IMR-90 (cell line): ENCODE measurements at regions not wholly inside any gene's neighbourhood (a gene's known extent, or its start where the extent isn't known, plus 50 kb on each side); places are given as distances from the start of the nearest gene placed in this dataset.

Experiments used
- ATAC-seq: fragments of 200-7000 bp; cut with Tn5 transposase; 2 replicates; pipeline ENCODE4 v1.9.1; 2020; ENCODE audit warnings: low read depth, mild to moderate bottlenecking, moderate library complexity
- BruUV-seq: library from RNA; stranded (reverse); fragments of 400-500 nt; replicated peaks from 2 replicates; lab custom pipeline; 2021; lab: Mats Ljungman, UMichigan
- CTCF ChIA-PET: fragments of 300-600 bp; formaldehyde crosslinking; extraction: SDS; loops from one replicate; lab custom pipeline; 2021; ENCODE audit warnings: antibody characterized with exemption; lab: Yijun Ruan, JAX
- POLR2A ChIA-PET: fragments of 300-600 bp; sonication (Branson Sonifier 250); formaldehyde crosslinking; loops from one replicate; lab custom pipeline; 2022; ENCODE audit warnings: antibody characterized with exemption; ENCODE audit not compliant: unreplicated experiment; lab: Charles Lee
- DNase-seq: peaks from one replicate; pipeline ENCODE4 v3.0.0; 2013
- H2AFZ ChIP-seq: replicated peaks from 2 replicates; pipeline ENCODE3; 2013; ENCODE audit warnings: low read length, mild to moderate bottlenecking; ENCODE audit not compliant: poor library complexity
- H2AK5ac ChIP-seq: 2 replicates; pipeline ENCODE4 v1.6.1; 2013; ENCODE audit warnings: low read depth, low read length, inconsistent platforms
- H2AK9ac ChIP-seq: replicated peaks from 2 replicates; pipeline ENCODE3; 2013; ENCODE audit warnings: mild to moderate bottlenecking, low read depth, low read length, moderate library complexity; ENCODE audit not compliant: poor library complexity
- H2BK120ac ChIP-seq: 2 replicates; pipeline ENCODE4 v1.6.1; 2013; ENCODE audit warnings: low read depth, low read length, inconsistent platforms
- H2BK15ac ChIP-seq: 3 replicates; pipeline ENCODE4 v1.6.1; 2013; ENCODE audit warnings: low read depth, low read length, inconsistent platforms
- H2BK20ac ChIP-seq: 2 replicates; pipeline ENCODE4 v1.6.1; 2013; ENCODE audit warnings: low read depth, mild to moderate bottlenecking, inconsistent platforms, low read length, moderate library complexity
- H2BK5ac ChIP-seq: 2 replicates; pipeline ENCODE4 v1.6.1; 2013; ENCODE audit warnings: mild to moderate bottlenecking, low read depth, low read length, inconsistent platforms; ENCODE audit not compliant: poor library complexity, severe bottlenecking
- H3K14ac ChIP-seq: replicated peaks from 2 replicates; pipeline ENCODE4 v1.6.1; 2013; ENCODE audit warnings: low read depth, low read length, inconsistent platforms
- H3K18ac ChIP-seq: 2 replicates; pipeline ENCODE4 v1.6.1; 2013; ENCODE audit warnings: low read depth, low read length, control low read depth
- H3K23ac ChIP-seq: 2 replicates; pipeline ENCODE4 v1.6.1; 2013; ENCODE audit warnings: low read depth, low read length, inconsistent platforms
- H3K27ac ChIP-seq: 2 replicates; pipeline ENCODE4 v1.5.1; 2013; ENCODE audit warnings: mild to moderate bottlenecking, control low read depth, low read length; ENCODE audit not compliant: insufficient read depth
- H3K27me3 ChIP-seq: 2 replicates; pipeline ENCODE4 v1.6.1; 2013; ENCODE audit warnings: low read length; ENCODE audit not compliant: control insufficient read depth, insufficient read depth
- H3K36me3 ChIP-seq: 2 replicates; pipeline ENCODE4 v1.6.1; 2013; ENCODE audit warnings: low read length, mixed read lengths; ENCODE audit not compliant: control insufficient read depth, insufficient read depth
- H3K4ac ChIP-seq: 2 replicates; pipeline ENCODE4 v1.6.1; 2013; ENCODE audit warnings: low read depth, low read length, inconsistent platforms
- H3K4me1 ChIP-seq: 2 replicates; pipeline ENCODE4 v1.6.1; 2013; ENCODE audit warnings: low read length, mixed read lengths; ENCODE audit not compliant: control insufficient read depth, insufficient read depth
- H3K4me2 ChIP-seq: 2 replicates; pipeline ENCODE4 v1.6.1; 2013; ENCODE audit warnings: low read depth, mild to moderate bottlenecking, control low read depth, low read length, moderate library complexity
- H3K4me3 ChIP-seq: 2 replicates; pipeline ENCODE4 v1.5.1; 2013; ENCODE audit warnings: low read depth, mild to moderate bottlenecking, control low read depth, low read length, moderate library complexity; ENCODE audit not compliant: insufficient read depth
- H3K56ac ChIP-seq: 2 replicates; pipeline ENCODE4 v1.6.1; 2013; ENCODE audit warnings: low read length, inconsistent platforms; ENCODE audit not compliant: insufficient read depth; ENCODE audit errors: extremely low read depth
- H3K79me1 ChIP-seq, 2 experiments: 2 replicates each; pipeline ENCODE4 v1.6.1; 2013; ENCODE audit warnings: low read length in 2 of 2, inconsistent platforms in 1 of 2, low read depth in 1 of 2
- H3K9ac ChIP-seq: 2 replicates; pipeline ENCODE4 v1.6.1; 2013; ENCODE audit warnings: low read depth, low read length, control low read depth
- H3K9me1 ChIP-seq: 2 replicates; pipeline ENCODE4 v1.6.1; 2013; ENCODE audit warnings: low read length, inconsistent platforms; ENCODE audit not compliant: insufficient read depth
- H3K9me3 ChIP-seq: 2 replicates; pipeline ENCODE4 v1.6.1; 2013; ENCODE audit warnings: low read length; ENCODE audit not compliant: control insufficient read depth, insufficient read depth
- H4K20me1 ChIP-seq: 2 replicates; pipeline ENCODE4 v1.6.1; 2013; ENCODE audit warnings: low read length, inconsistent platforms; ENCODE audit not compliant: insufficient read depth
- H4K5ac ChIP-seq: 2 replicates; pipeline ENCODE4 v1.6.1; 2013; ENCODE audit warnings: mild to moderate bottlenecking, low read depth, low read length, control low read depth
- H4K8ac ChIP-seq, 2 experiments: 2 replicates each; pipeline ENCODE4 v1.6.1; 2013; ENCODE audit warnings: low read depth in 2 of 2, low read length in 2 of 2, control low read depth in 1 of 2, inconsistent platforms in 1 of 2
- H4K91ac ChIP-seq: 2 replicates; pipeline ENCODE4 v1.6.1; 2013; ENCODE audit warnings: low read depth, low read length, inconsistent platforms; ENCODE audit not compliant: insufficient read depth
- BHLHE40 ChIP-seq: fragments of 150-350 bp; IDR thresholded peaks from 2 replicates; pipeline ENCODE4 v1.6.1; 2016; ENCODE audit warnings: mild to moderate bottlenecking, low read depth, low read length
- MAFK ChIP-seq: IDR thresholded peaks from 2 replicates; pipeline ENCODE4 v1.6.1; 2012; ENCODE audit warnings: low read depth, low read length, improper control_type of control experiment
- RAD21 ChIP-seq: IDR thresholded peaks from 2 replicates; pipeline ENCODE4 v1.6.1; 2012; ENCODE audit warnings: low read length, improper control_type of control experiment
- WGBS, 2 experiments: methylation state at CpG; one replicate each; pipeline versions ENCODE4 v1.1.5 to v1.1.7; 2013; ENCODE audit warnings: missing lambda C conversion rate in 2 of 2; ENCODE audit not compliant: insufficient read length in 1 of 2; ENCODE audit errors: extremely low coverage in 2 of 2; 5-methylcytosine and 5-hydroxymethylcytosine counted together
- dilution Hi-C: fragments of 300-500 bp; cut with HindIII; formaldehyde crosslinking; loops from one replicate; pipeline ENCODE4 v1.14.3; 2018; ENCODE audit warnings: low sequenced_read_pairs; ENCODE audit not compliant: unreplicated experiment
- in situ Hi-C: fragments of 300-500 bp; cut with MboI; formaldehyde crosslinking; loops from 3 replicates; pipeline ENCODE4 v1.14.3; 2019; ENCODE audit warnings: low sequenced_read_pairs, inconsistent platforms, mixed read lengths
- intact Hi-C: fragments of 100-400 bp; cut with micrococcal nuclease; formaldehyde crosslinking; loops from 2 replicates; pipeline ENCODE4 v1.10.0; 2022

- TF ChIP-seq RAD21 (no peak), BHLHE40 (no peak), MAFK (no peak)
- Histone ChIP-seq H3K4ac (peak overlapping the region; percentile 43; the same call in 1 of the 2 replicates), H3K9ac (no peak overlapping the region), H3K27ac (no peak overlapping the region), H2AK5ac (peak overlapping the region; percentile 49; the same call in 1 of the 2 replicates), H2BK120ac (peak overlapping the region; percentile 41), H3K9me3 (peaks cover 3% of the 10 kb centered on the region), H4K5ac (peak overlapping the region; percentile 60; the same call in 1 of the 2 replicates), H3K27me3 (no peaks in the 10 kb centered on the region), H2AFZ (no peak overlapping the region), H4K20me1 (no peaks in the 10 kb centered on the region), H3K36me3 (no peaks in the 10 kb centered on the region), H2BK15ac (peak overlapping the region; percentile 70; the same call in 1 of the 3 replicates), H2BK20ac (peak overlapping the region; percentile 56; the same call in 1 of the 2 replicates), H3K79me1 (no peaks in the 10 kb centered on the region; a peak in 1 of 4 replicates), H2BK5ac (peak overlapping the region; percentile 57), H2AK9ac (no peak overlapping the region), H3K9me1 (peaks cover 12% of the 10 kb centered on the region), H4K91ac (0 out of 2 replicates have a peak overlapping the region, but pooled peaks have one; percentile 38), H3K23ac (no peak overlapping the region), H3K56ac (no peak overlapping the region), H4K8ac (0 out of 4 replicates have a peak overlapping the region, but pooled peaks have one; percentile 16 to 44), H3K4me3 (no peak overlapping the region), H3K4me2 (no peak overlapping the region), H3K14ac (0 out of 2 replicates have a peak overlapping the region, but pooled peaks have one; percentile 67), H3K4me1 (peaks cover 12% of the 10 kb centered on the region), H3K18ac (peak overlapping the region; percentile 69)
- BruUV-seq: no TSS peak
- in situ Hi-C loops: no loop called here
- ChIA-PET CTCF (interaction anchor here (1.2 kb wide), 1 partner anchor 20 kb away, joined by 3 read pairs; no protein-coding TSS in a partner anchor), POLR2A (no interaction called here)
- DNase-seq: no peak
- ATAC-seq: no peak
- WGBS, 2 experiments: no CpG with 5 or more reads among the region's 8 CpGs
- dilution Hi-C loops: no loop called here
- intact Hi-C loops: no loop called here
Observed at GRCh38 chr2:9078405-9078804, 74.9 kb upstream of the MBOAT2 start.
